ENCODE measurements at regions not wholly inside any gene's neighbourhood (a gene's known extent, or its start where the extent isn't known, plus 50 kb on each side); places are given as distances from the start of the nearest gene placed in this dataset.

DNA sequence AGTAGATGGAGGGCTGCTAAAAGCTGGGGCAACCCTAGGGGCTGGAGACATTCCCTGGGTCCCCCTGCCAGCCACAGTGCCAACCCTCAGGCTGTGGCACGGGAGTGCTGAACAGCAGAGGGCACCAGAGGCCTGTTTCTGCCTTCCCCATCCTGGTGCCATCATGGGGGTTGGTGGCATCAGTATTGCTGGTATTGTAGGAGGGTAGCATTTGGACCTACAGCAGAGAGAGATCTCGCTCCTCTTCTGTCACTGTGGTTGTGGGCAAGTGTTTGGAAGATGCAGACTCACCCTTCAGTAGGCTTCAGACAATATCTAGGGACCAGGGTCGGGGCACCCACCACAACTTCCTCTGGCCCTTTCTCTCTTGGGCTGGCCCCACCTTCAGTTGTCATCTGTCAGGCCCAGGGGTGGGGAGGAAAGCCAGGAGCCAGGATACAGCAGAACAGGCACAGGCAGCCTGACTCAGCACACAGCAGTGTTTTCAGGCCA lies 123.5 kb downstream of the RPLP1 start:
- peak in 1 of 2 experiments; percentile 71 for DNase-seq
- no peak overlapping the region for H3K27ac ChIP-seq
- BruUV-seq (replicated peaks), result no TSS peak
- H3K79me2 ChIP-seq (ENCODE audit: low read depth), result no peaks in the 10 kb centered on the region
- TF ChIP-seq, protein P1, sequence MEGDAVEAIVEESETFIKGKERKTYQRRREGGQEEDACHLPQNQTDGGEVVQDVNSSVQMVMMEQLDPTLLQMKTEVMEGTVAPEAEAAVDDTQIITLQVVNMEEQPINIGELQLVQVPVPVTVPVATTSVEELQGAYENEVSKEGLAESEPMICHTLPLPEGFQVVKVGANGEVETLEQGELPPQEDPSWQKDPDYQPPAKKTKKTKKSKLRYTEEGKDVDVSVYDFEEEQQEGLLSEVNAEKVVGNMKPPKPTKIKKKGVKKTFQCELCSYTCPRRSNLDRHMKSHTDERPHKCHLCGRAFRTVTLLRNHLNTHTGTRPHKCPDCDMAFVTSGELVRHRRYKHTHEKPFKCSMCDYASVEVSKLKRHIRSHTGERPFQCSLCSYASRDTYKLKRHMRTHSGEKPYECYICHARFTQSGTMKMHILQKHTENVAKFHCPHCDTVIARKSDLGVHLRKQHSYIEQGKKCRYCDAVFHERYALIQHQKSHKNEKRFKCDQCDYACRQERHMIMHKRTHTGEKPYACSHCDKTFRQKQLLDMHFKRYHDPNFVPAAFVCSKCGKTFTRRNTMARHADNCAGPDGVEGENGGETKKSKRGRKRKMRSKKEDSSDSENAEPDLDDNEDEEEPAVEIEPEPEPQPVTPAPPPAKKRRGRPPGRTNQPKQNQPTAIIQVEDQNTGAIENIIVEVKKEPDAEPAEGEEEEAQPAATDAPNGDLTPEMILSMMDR (conservative IDR thresholded peaks at IDR 0.05), result peak; percentile 76
- no peak for TF ChIP-seq EZH2 (IDR thresholded peaks at IDR 0.05; ENCODE audit: low read depth)
- no peaks in the 10 kb centered on the region for H3K27me3 ChIP-seq (ENCODE audit: insufficient read depth, low read depth)
- peaks cover 28% of the 10 kb centered on the region for H3F3A ChIP-seq (ENCODE audit: insufficient read depth, low read depth)
- no peaks in the 10 kb centered on the region for H3K9me3 ChIP-seq (ENCODE audit: insufficient read depth, low read depth)
- H3K4me3 ChIP-seq, result no peak overlapping the region
- no peak overlapping the region for H2AFZ ChIP-seq
- peak overlapping the region; percentile 30; the same call in 1 of the 2 replicates for H3K4me2 ChIP-seq
- intact Hi-C loops (cut with micrococcal nuclease; ENCODE audit: unreplicated experiment), result loop anchor here (1.0 to 10.0 kb wide), 11 partner anchors 53 to 1009 kb away; partner anchors contain the start of gene TLE3
- H3K4me1 ChIP-seq (replicated peaks; ENCODE audit: insufficient read depth), result peaks cover 60% of the 10 kb centered on the region
- ChIA-PET POLR2A (ENCODE audit: unreplicated experiment) (interaction anchor here (0.7 kb wide), 1 partner anchor 18 kb away, joined by 3 read pairs; no protein-coding TSS in a partner anchor), CTCF (interaction anchor here (0.6 to 1.1 kb wide), 6 partner anchors 15 to 1074 kb away, joined by 3 to 13 read pairs (median 4); no protein-coding TSS in a partner anchor)
- H4K20me1 ChIP-seq (ENCODE audit: insufficient read depth), result no peaks in the 10 kb centered on the region
- no peaks in the 10 kb centered on the region for H3K9me2 ChIP-seq (ENCODE audit: insufficient read depth)
- no peaks in the 10 kb centered on the region for H3K36me3 ChIP-seq (ENCODE audit: low read depth)

DNA sequence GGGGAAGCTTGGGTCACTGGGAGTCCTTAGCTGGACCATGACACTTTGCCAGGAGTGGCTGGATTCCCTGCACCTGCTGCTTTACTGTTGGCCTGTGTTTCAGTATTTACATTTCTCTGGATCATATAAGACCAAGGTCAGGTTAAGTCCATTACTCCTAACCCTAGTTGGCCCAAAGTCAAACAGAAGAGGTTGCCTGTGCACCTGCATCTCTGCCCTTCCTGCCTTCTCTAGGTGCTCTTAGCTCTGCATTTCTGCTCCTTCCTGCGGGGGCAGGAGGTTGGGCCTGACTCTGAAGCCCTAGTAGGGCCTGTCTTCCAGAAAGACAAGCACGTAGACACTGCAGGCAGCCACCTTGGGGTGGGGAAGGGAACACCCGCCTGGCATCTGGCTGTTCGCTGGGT lies 124.3 kb downstream of the RPLP1 start:
- no TSS peak for BruUV-seq (replicated peaks)
- POLR2A ChIA-PET (ENCODE audit: unreplicated experiment), result no interaction called here

DNA sequence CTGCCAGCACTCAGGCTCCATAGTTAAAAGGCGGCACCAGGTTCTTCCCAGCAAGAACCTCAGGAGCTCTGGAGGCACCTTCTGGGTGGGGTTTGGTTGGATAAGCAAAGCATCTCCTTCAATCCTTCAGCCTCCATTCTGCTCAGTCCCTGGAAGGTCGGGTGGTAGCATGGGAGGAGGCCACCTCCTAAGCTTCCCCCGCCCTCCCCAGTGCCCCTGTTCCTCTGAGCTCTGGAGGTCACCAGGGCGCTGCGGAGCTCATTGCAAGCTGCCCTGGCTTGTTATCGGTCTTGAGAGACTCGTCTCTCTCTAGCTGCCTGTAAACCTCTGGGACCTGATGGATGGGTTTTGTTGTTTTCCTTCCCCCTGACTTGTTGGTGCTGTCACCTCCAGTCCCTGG lies 124.8 kb downstream of the RPLP1 start:
- Histone ChIP-seq H4K20me1 (ENCODE audit: insufficient read depth) (no peaks in the 10 kb centered on the region), H3K4me3 (no peak overlapping the region), H3K36me3 (ENCODE audit: low read depth) (no peaks in the 10 kb centered on the region), H3K9me3 (ENCODE audit: insufficient read depth, low read depth) (no peaks in the 10 kb centered on the region), H3K79me2 (ENCODE audit: low read depth) (no peaks in the 10 kb centered on the region), H3K9me2 (ENCODE audit: insufficient read depth) (no peaks in the 10 kb centered on the region), H3K27ac (no peak overlapping the region), H3F3A (ENCODE audit: insufficient read depth, low read depth) (peaks cover 28% of the 10 kb centered on the region), H3K4me1 (replicated peaks; ENCODE audit: insufficient read depth) (peaks cover 60% of the 10 kb centered on the region), H3K27me3 (ENCODE audit: insufficient read depth, low read depth) (no peaks in the 10 kb centered on the region), H3K4me2 (0 out of 2 replicates have a peak overlapping the region, but pooled peaks have one; percentile 30), H2AFZ (no peak overlapping the region)
- intact Hi-C loops (cut with micrococcal nuclease; ENCODE audit: unreplicated experiment), result loop anchor here (2.0 to 10.0 kb wide), 8 partner anchors 97 to 1007 kb away; no protein-coding TSS in a partner anchor
- TF ChIP-seq, protein P1 (conservative IDR thresholded peaks at IDR 0.05), result no peak
- TF ChIP-seq EZH2 (IDR thresholded peaks at IDR 0.05; ENCODE audit: low read depth), result no peak
- DNase-seq, result no peak
- BruUV-seq (replicated peaks), result no TSS peak
- POLR2A ChIA-PET (ENCODE audit: unreplicated experiment), result no interaction called here
- CTCF ChIA-PET, result no interaction called here

More for the DNA sequence above, 124.3 kb downstream of the RPLP1 start:
- Histone ChIP-seq H3K4me2 (peak overlapping the region; percentile 30; the same call in 1 of the 2 replicates), H3K9me3 (ENCODE audit: insufficient read depth, low read depth) (no peaks in the 10 kb centered on the region), H3K27me3 (ENCODE audit: insufficient read depth, low read depth) (no peaks in the 10 kb centered on the region), H3K36me3 (ENCODE audit: low read depth) (no peaks in the 10 kb centered on the region), H3F3A (ENCODE audit: insufficient read depth, low read depth) (peaks cover 28% of the 10 kb centered on the region), H3K27ac (no peak overlapping the region), H3K9me2 (ENCODE audit: insufficient read depth) (no peaks in the 10 kb centered on the region), H3K4me3 (no peak overlapping the region), H3K4me1 (replicated peaks; ENCODE audit: insufficient read depth) (peaks cover 60% of the 10 kb centered on the region), H2AFZ (no peak overlapping the region), H4K20me1 (ENCODE audit: insufficient read depth) (no peaks in the 10 kb centered on the region), H3K79me2 (ENCODE audit: low read depth) (no peaks in the 10 kb centered on the region)
- peak; percentile 40 to 78 for DNase-seq
- CTCF ChIA-PET, result interaction anchor here (0.6 to 0.7 kb wide), 3 partner anchors 518 to 1073 kb away, joined by 3 to 13 read pairs (median 4); no protein-coding TSS in a partner anchor
- intact Hi-C loops (cut with micrococcal nuclease; ENCODE audit: unreplicated experiment), result loop anchor here (1.0 to 10.0 kb wide), 11 partner anchors 54 to 1008 kb away; partner anchors contain the start of gene TLE3
- TF ChIP-seq EZH2 (IDR thresholded peaks at IDR 0.05; ENCODE audit: low read depth), result no peak
- TF ChIP-seq, protein P1 (conservative IDR thresholded peaks at IDR 0.05), result no peak

All from PC-9 (cell line).